H1 (cell line): ENCODE measurements at regions not wholly inside any gene's neighbourhood (a gene's known extent, or its start where the extent isn't known, plus 50 kb on each side); places are given as distances from the start of the nearest gene placed in this dataset.

Source experiments
- CBX8 ChIP-seq: fragments of 300-800, 300-1000 bp; sonication (generic); IDR thresholded peaks from 2 replicates; pipeline ENCODE4 v1.7.1; 2016; ENCODE audit warnings: low read depth, low read length, borderline replicate concordance
- EGR1 ChIP-seq: IDR thresholded peaks from 2 replicates; pipeline ENCODE4 v1.6.1; 2011; ENCODE audit warnings: low read depth, low read length, borderline replicate concordance
- KDM1A ChIP-seq: fragments of 200-600, 300-600 bp; sonication (generic); IDR thresholded peaks from 2 replicates; pipeline ENCODE4 v1.7.1; 2016; ENCODE audit warnings: mild to moderate bottlenecking, low read length, borderline replicate concordance
- SIN3A ChIP-seq, 2 experiments: IDR thresholded peaks in 1 of 2; conservative IDR thresholded peaks in 1 of 2; 2 replicates each; pipeline ENCODE4 v1.6.1; 2011 to 2012; ENCODE audit warnings: low read length in 2 of 2, improper control_type of control experiment in 1 of 2, low read depth in 1 of 2, mild to moderate bottlenecking in 1 of 2
- SIRT6 ChIP-seq: IDR thresholded peaks from one replicate; pipeline ENCODE4 v1.7.1; 2012; ENCODE audit warnings: low read length, inconsistent platforms
- TF ChIP-seq, protein P1 (sequence below): IDR thresholded peaks from 2 replicates; pipeline ENCODE4 v1.6.1; 2011; ENCODE audit warnings: low read length, improper control_type of control experiment

GRCh38 chrX:18051690-18052089 is 169.0 kb downstream of the BEND2 start (continued):
- TF ChIP-seq SIN3A (conservative IDR thresholded peaks at IDR 0.05 in 1 of 2, IDR thresholded peaks at IDR 0.05 in 1 of 2; ENCODE audit: low read depth in 1 of 2, low read length in 2 of 2) (no peak), EGR1 (no peak), SIRT6 (no peak), KDM1A (no peak), CBX8 (no peak)
- TF ChIP-seq, protein P1, sequence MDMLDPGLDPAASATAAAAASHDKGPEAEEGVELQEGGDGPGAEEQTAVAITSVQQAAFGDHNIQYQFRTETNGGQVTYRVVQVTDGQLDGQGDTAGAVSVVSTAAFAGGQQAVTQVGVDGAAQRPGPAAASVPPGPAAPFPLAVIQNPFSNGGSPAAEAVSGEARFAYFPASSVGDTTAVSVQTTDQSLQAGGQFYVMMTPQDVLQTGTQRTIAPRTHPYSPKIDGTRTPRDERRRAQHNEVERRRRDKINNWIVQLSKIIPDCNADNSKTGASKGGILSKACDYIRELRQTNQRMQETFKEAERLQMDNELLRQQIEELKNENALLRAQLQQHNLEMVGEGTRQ = no peak
